ENCODE measurements at regions not wholly inside any gene's neighbourhood (a gene's known extent, or its start where the extent isn't known, plus 50 kb on each side); places are given as distances from the start of the nearest gene placed in this dataset.
A peak's percentile ranks its signal among the peaks of the same experiment; 100 is the strongest.
"Not testable (repeated sequence)": the region's sequence is repeated elsewhere in the genome, so short reads cannot be mapped to it uniquely, and the experiment has no call there.

DNA sequence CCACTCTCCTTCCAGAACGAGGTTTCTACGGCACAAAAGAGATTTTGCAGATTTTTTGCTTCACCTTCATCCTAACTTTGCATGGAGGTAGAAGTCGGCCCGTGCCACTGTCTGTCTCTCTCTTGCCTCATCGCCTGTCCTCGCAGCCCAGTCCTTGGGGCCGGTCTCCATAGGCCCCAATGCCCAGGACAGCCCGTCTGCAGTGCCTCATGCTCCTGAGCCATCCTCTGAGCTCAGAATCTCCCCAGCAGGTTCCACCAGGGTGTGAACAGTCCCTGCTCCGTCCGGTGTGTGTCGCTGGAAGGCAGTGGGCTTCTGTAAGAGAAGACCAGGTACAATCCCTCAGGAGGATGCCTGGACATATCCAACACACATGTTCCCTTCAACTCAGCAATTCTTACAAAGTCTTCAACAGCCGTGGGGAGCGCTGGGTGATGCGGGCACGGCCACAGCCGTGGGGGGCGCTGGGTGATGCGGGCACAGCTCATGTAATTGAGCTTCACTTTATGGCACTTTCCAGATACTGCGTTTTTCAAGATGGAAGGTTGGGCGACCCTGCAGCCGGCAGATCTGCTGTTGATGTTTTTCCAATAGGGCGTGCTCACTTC, 231.9 kb downstream of the DLL1 start:
- DNase-seq (ENCODE audit: low spot score): no peak

DNA sequence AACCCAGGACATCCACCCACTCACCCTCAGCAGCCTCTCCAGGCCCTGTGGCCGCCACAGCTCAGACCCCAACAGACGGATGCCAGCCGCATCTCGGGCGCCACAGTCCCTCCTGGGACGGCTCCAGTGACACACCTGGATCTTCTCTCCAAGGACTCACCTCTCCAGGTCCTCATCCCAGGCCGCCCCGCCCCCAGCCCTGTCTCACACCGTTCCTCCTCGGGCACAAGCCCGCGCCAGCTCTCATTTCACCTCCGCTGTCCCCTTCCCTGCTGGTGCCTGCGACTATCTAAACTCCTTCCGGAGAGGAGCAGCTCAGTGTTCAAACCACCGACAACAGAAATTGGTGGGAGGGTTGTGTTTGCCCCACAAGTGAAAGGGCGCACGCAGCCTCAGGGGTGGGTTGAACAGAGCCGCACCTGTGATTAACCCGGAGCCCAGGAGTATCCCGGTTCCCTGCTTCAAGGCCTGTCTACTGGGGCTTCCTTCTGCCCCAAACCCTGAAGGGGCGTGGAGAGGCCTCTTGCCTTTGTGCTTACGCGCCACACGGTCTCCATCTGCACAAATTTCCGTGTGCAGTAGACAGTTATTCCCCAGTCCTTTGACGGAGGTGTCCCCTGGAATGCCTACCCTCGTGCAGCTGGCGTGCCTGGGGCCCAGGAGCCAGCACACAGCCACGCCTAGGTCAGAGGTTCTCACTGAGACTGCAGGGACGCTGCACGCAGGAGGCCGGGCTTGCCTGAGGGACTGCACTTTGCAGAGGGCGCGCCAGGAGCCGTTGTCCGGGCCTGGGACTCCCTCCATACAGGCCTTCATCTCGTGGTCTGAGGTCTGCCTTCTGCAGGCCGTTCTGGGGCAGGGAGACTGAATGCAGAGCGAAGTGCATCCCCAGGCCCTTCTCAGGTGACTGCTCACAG, 232.7 kb downstream of the DLL1 start:
- DNase-seq (ENCODE audit: low spot score): no peak

- DNase-seq (ENCODE audit: low spot score): no peak
Observed at GRCh38 chr6:170057034-170057734, 233.7 kb downstream of the DLL1 start.

GRCh38 chr6:170056278-170056711, 234.6 kb downstream of the DLL1 start:
- DNase-seq (ENCODE audit: low spot score): no peak

- DNase-seq (ENCODE audit: low spot score): not testable (repeated sequence)
Observed at GRCh38 chr6:170055797-170056196, 235.1 kb downstream of the DLL1 start.

DNA sequence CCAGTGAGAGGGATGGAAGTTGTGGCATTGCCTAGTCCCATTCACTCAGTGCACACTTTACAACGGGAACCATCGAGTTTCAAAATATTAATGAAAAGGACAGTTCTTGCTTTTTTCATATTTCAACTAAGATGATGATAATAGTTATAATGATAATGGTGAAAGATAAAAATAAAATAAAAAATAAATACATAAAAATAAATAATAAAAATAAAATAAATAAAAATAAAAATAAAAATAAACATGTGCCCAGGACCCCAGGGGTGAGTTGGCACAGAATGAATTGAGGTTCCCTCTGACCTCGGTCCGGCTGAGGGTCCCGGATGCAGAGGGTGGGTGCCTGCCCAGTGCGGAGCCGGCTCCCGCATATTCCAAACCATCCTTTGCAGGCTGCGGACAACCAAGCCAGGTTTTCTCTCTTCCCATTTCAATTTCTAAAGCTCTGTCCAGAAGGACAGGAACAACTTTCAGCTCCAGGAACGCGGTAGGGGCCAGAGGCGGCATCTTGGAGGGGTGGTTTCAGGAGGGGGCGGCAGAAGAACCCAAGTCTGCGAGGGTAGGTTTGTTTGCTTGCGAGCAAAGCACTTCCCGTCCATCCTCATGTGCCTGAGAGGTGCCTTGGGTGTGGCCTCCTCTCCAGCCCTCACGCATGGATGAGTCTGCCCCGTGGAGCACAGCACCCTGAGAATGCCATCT, 236.8 kb downstream of the DLL1 start:
- no peak for DNase-seq (ENCODE audit: low spot score)

- DNase-seq (ENCODE audit: low spot score): no peak
Observed at GRCh38 chr6:170052991-170053821, 237.7 kb downstream of the DLL1 start.

DNA sequence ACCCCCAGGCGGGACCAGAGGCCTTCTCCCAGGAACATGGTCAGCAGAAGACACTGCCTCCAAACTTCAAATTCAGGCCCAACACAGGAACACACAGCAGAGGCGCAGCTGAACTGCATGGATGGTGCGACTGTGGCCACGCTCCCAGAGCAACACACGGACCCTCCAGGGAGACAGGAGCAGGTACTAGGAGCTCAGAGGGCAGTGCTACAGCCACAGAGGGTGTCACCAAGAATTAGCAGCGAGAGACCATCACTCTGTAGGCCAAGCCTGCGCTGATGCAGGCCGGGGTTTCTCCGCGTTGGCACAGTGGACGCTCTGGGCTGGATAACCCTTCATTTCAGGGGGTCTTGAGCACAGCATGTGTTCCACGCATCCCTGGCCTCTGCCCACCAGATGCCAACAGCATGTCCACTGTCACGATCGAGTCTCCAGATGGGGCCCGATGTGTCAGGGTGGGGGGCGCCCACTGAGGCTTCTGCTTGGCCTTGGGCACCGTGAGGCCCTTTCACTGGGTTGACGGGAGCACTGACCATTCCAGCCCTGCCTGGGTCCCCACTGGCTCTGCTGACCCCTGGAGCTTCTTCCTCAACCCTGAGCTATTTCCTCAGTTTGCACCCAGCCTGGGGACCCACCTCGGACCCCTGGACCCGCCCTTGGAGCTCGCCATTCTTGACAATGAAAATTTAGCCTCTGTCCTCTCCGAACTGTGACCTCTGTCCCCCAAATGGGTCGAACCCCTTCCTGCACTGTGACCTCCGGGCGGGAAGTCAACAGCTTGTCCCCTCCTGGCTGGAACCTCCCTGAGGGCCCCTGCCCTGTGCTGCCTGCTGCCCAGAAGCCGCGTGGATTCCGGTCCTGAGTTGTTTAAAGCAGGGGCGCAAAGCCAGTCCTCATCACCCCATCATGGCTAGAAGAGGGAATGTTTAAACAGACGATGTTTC, 239.4 kb downstream of the DLL1 start:
- no peak for DNase-seq (ENCODE audit: low spot score)

DNA sequence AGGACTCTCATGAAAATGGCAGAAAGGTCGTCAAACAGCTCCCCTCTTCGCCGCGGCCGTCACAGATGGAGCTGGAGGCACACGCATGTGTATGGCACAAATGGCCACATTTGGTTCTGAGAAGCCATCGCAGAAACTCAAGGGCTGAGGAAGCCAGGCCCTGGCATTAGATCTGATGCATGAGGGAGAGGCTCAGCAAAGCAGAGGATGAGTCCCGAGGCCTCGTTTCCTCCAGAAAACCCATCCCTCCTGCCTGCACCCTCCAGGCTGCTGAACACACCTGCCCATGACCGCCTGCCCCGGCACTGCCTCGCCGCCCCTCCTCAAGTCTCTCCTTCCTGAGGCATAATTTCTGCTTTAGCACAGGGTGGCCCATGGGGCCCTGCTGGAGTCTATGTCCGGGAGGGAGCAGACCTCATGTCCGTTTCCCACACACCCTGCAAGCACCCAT, 240.3 kb downstream of the DLL1 start:
- DNase-seq (ENCODE audit: low spot score): no peak

DNA sequence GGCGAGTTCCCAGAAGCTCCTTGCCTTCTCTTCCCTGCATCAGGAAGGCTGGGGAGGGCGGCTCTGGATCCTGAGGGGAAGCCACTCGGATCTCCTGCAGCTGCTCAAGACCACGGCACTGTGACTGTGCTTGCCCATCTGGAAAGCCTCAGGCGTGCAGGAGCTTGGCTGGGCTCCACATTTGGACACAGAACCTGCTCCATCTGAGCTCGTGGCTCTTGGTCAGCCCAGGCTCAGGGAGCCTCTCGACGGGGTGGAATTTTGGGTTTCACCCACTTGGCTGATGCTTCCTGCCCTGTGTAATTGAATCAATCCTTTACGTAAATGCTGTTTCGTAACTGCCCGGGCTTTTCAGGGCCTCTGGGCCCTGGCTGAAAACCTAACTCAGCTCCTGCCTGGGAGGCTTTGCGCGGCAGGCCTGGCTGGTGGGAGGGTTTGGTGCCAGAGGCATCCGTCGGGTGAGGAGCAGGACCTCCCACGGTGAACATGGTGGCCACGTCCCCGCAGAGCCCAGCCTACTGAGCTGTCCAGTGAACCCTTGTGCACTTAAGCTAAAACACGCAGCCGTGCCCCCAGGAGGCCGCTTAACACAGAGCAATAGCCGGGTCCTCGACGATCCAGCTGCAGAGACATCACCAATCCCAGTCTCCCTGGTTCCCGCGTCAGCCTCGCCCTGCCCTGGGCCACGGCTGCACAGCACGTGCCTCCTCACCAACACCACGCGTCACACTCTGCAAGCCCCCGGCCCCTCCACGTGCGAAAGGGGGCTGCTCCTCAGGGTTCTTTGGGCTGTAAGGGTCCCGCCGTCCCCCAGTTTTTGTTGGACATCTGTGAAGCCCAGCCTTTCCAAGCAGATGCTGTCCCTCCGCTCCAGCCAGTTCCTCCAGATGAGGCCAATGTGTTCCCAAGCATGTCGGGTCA, 241.0 kb downstream of the DLL1 start:
- peak; percentile 83 for DNase-seq (ENCODE audit: low spot score)

DNA sequence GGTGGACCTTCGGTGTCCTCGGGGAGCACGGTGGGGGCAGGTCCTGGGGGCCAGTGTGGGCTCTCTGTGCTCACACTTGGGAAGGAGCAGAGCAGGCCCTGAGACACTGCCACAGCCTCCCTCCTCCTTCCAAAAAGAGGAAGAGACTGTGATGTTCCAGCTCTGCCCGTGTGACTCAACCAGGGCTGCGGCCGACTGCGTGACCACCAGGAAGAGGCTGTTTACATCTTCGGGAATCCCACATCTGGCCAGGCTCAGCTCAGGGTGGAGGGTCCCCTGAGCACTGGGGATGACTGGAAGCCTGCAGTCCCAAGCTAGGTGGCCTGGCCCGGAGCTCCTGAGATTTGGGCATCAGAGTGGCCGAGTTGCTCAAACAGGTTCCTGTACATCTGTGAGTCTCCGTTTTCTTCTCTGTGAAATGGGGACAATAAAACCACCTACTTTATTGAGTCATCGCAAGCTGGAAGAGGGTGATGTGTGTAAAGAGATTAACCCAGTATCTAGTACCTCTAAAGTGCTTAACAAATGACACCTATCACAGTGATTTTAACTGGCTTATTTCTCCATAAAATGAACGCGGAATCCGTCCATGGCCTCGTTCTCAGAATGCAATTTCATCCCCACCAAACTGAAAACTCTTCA, 242.1 kb downstream of the DLL1 start:
- peak; percentile 76 for DNase-seq (ENCODE audit: low spot score)

DNA sequence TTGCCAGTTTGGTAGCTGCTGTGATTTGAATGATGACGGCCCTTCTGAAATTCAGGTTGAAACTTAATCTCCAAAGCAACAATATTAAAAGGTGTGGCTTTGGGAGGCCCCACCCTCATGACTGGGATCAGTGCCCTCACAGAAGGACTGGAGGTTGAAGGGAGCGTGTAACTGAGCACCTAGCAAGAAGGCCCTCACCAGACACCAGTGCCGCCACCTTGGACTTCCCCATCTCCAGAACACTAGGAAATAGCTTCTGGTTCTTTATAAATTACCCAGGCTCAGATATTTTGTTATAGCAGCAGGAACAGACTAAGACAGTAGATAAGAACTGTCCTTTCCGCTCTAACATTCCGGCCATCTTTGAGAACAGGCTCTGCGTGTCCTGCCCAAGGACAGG, 243.1 kb downstream of the DLL1 start:
- DNase-seq (ENCODE audit: low spot score): no peak

GRCh38 chr6:170046791-170047626, 243.9 kb downstream of the DLL1 start:
- DNase-seq (ENCODE audit: low spot score): no peak

DNA sequence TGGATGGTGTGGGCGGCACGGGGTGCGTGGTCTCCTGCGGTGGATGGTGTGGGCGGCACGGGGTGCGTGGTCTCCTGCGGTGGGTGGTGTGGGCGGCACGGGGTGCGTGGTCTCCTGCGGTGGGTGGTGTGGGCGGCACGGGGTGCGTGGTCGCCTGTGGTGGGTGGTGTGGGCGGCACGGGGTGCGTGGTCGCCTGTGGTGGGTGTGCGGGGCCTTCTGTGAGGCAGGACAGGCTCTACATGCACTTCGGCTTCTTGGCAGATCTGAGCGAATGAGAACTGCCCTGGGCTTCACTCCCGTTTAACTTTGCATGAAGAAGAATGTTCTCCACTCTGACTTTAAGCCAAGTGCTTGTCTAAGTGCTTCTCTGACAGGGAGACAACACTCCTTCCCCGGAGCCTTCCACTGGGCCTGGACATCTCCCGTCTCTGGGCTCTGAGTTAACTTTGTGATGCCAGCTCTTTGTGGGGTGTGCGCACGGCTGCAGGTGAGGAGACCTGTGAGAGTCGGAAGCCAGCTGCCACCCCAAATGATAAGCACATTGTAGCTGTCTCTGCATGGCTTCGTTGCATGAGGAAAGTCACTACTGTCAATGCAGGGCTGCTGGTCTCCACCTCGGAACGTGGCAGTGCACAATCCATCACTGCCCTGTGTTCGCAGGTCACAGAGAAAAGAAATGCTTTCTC, 244.8 kb downstream of the DLL1 start:
- no peak for DNase-seq (ENCODE audit: low spot score)

GRCh38 chr6:170045563-170045960, 245.3 kb downstream of the DLL1 start:
- no peak for DNase-seq (ENCODE audit: low spot score)

DNA sequence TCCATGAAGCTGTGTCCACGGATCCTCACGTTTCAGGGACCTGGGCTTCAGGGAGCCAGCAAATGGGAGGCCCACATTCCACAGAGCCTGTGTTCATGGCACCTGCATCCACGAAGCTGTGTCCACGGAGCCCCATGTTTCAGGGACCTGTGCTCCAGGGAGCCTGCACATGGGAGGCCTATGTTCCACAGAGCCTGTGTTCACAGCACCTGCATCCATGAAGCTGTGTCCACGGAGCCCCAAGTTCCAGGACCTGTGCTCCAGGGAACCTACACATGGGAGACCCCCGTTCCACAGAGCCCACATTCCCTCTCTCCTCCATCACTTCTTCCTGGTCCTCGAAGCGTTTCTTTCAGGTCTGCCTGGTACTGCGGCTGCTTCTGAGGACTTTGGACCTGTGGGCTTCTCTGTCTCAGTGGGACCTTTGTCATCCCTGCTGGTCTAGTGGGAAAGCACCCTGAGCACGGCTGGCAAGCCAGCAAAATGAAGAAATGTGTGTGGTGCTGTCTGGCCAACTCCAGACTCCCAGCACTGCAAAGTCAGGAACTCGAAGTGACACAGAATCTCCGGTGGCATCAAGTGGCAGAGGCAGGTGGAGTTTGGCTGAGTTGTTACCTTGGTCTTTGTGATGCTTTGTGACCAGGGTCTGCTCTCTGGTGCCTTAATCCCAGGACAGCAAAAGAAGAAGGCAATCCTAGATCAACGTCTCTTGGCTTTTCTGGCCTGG, 245.9 kb downstream of the DLL1 start:
- DNase-seq (ENCODE audit: low spot score): no peak

Data from AG08396 (cell line).